OCI-LY3 (cell line): ENCODE measurements at regions not wholly inside any gene's neighbourhood (a gene's known extent, or its start where the extent isn't known, plus 50 kb on each side); places are given as distances from the start of the nearest gene placed in this dataset.

ENCODE experiments used
- EZH2phosphoT487 ChIP-seq: fragments of 200-600 bp; shearing (Covaris generic); IDR thresholded peaks from 2 replicates; pipeline ENCODE4 v1.6.1; 2018; ENCODE audit warnings: antibody characterized with exemption, mixed run types, low read depth
- TF ChIP-seq, protein P1 (sequence below): fragments of 200-600, 300-600 bp; sonication (generic); IDR thresholded peaks from 2 replicates; pipeline ENCODE4 v1.5.1; 2014; ENCODE audit warnings: antibody characterized with exemption, low read length, low read depth

GRCh38 chr3:144482876-144483275, 511.3 kb downstream of the DIPK2A start:
- TF ChIP-seq, protein P1, sequence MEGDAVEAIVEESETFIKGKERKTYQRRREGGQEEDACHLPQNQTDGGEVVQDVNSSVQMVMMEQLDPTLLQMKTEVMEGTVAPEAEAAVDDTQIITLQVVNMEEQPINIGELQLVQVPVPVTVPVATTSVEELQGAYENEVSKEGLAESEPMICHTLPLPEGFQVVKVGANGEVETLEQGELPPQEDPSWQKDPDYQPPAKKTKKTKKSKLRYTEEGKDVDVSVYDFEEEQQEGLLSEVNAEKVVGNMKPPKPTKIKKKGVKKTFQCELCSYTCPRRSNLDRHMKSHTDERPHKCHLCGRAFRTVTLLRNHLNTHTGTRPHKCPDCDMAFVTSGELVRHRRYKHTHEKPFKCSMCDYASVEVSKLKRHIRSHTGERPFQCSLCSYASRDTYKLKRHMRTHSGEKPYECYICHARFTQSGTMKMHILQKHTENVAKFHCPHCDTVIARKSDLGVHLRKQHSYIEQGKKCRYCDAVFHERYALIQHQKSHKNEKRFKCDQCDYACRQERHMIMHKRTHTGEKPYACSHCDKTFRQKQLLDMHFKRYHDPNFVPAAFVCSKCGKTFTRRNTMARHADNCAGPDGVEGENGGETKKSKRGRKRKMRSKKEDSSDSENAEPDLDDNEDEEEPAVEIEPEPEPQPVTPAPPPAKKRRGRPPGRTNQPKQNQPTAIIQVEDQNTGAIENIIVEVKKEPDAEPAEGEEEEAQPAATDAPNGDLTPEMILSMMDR = no peak
- TF ChIP-seq EZH2phosphoT487 = no peak
